ENCODE measurements at regions not wholly inside any gene's neighbourhood (a gene's known extent, or its start where the extent isn't known, plus 50 kb on each side); places are given as distances from the start of the nearest gene placed in this dataset.

GRCh38 chr6:40805336-40805735 is 218.2 kb upstream of the LRFN2 start:
- Mint-ChIP-seq H3K27me3 (no peaks in the 10 kb centered on the region), H3K4me3 (no peak overlapping the region), H3K9me3 (no peaks in the 10 kb centered on the region), H3K27ac (no peak overlapping the region), H3K4me1 (peaks cover 0 to 8% (median 0%) of the 10 kb centered on the region in 3 donors), H3K36me3 (no peaks in the 10 kb centered on the region)
- ChIA-PET CTCF (no interaction called here), POLR2A (no interaction called here)
- DNase-seq (no peak), ATAC-seq (replicated peaks in 1 of 4) (no peak)
- 82% methylated on average over 2 of the region's 4 CpGs for WGBS (ENCODE audit: insufficient coverage)
- Histone ChIP-seq H3K27me3 (replicated peaks in 1 of 2; ENCODE audit: control insufficient read depth in 2 of 2, extremely low read depth in 1 of 2, insufficient read depth in 2 of 2, low read length in 1 of 2) (peaks cover 0 to 4% of the 10 kb centered on the region in 2 experiments), H3K4me1 (ENCODE audit: control insufficient read depth in 1 of 2, extremely low read depth in 1 of 2, insufficient read depth in 2 of 2, low read length in 2 of 2) (no peaks in the 10 kb centered on the region), H3K27ac (ENCODE audit: low read length) (no peak overlapping the region), H3K4me3 (ENCODE audit: control insufficient read depth in 1 of 2, extremely low read depth in 1 of 2, low read length in 1 of 2) (no peak overlapping the region), H3K9me3 (no peaks in the 10 kb centered on the region), H3K36me3 (ENCODE audit: control insufficient read depth in 2 of 2, extremely low read depth in 1 of 2, insufficient read depth in 1 of 2, low read length in 1 of 2) (no peaks in the 10 kb centered on the region)

- WGBS (ENCODE audit: insufficient coverage), result 98% methylated on average over 4 of the region's 4 CpGs
- Mint-ChIP-seq H3K27ac (no peak overlapping the region), H3K4me3 (no peak overlapping the region), H3K27me3 (no peaks in the 10 kb centered on the region), H3K36me3 (no peaks in the 10 kb centered on the region), H3K9me3 (no peaks in the 10 kb centered on the region), H3K4me1 (peaks cover 0 to 8% (median 0%) of the 10 kb centered on the region in 3 donors)
- no peak for DNase-seq
- ChIA-PET CTCF (no interaction called here), POLR2A (no interaction called here)
- Histone ChIP-seq H3K27me3 (replicated peaks in 1 of 2; ENCODE audit: control insufficient read depth in 2 of 2, extremely low read depth in 1 of 2, insufficient read depth in 2 of 2, low read length in 1 of 2) (peaks cover 0 to 4% of the 10 kb centered on the region in 2 experiments), H3K9me3 (no peaks in the 10 kb centered on the region), H3K27ac (ENCODE audit: low read length) (no peak overlapping the region), H3K4me1 (ENCODE audit: control insufficient read depth in 1 of 2, extremely low read depth in 1 of 2, insufficient read depth in 2 of 2, low read length in 2 of 2) (no peaks in the 10 kb centered on the region), H3K4me3 (ENCODE audit: control insufficient read depth in 1 of 2, extremely low read depth in 1 of 2, low read length in 1 of 2) (no peak overlapping the region), H3K36me3 (ENCODE audit: control insufficient read depth in 2 of 2, extremely low read depth in 1 of 2, insufficient read depth in 1 of 2, low read length in 1 of 2) (no peaks in the 10 kb centered on the region)
- ATAC-seq (replicated peaks in 1 of 4), result no peak
These were observed 217.7 kb upstream of the LRFN2 start for GRCh38 chr6:40804905-40805304.

GRCh38 chr6:40803897-40804702 is 216.9 kb upstream of the LRFN2 start:
- no peaks in the 10 kb centered on the region for H3K36me3 Mint-ChIP-seq
- Histone ChIP-seq H3K9me3 (no peaks in the 10 kb centered on the region), H3K36me3 (ENCODE audit: control insufficient read depth in 2 of 2, extremely low read depth in 1 of 2, insufficient read depth in 1 of 2, low read length in 1 of 2) (no peaks in the 10 kb centered on the region), H3K4me1 (ENCODE audit: control insufficient read depth in 1 of 2, extremely low read depth in 1 of 2, insufficient read depth in 2 of 2, low read length in 2 of 2) (no peaks in the 10 kb centered on the region), H3K4me3 (ENCODE audit: control insufficient read depth in 1 of 2, extremely low read depth in 1 of 2, low read length in 1 of 2) (no peak overlapping the region), H3K27ac (ENCODE audit: low read length) (no peak overlapping the region), H3K27me3 (replicated peaks in 1 of 2; ENCODE audit: control insufficient read depth in 2 of 2, extremely low read depth in 1 of 2, insufficient read depth in 2 of 2, low read length in 1 of 2) (peaks cover 0 to 4% of the 10 kb centered on the region in 2 experiments)
- H3K4me1 Mint-ChIP-seq, result peaks cover 0 to 8% (median 0%) of the 10 kb centered on the region in 3 donors
- peaks cover 0 to 1% of the 10 kb centered on the region in 2 donors for H3K27me3 Mint-ChIP-seq
- H3K9me3 Mint-ChIP-seq, result no peaks in the 10 kb centered on the region
- H3K4me3 Mint-ChIP-seq, result no peak overlapping the region
- 83% methylated on average over 1 of the region's 1 CpG for WGBS (ENCODE audit: insufficient coverage)
- CTCF ChIA-PET, result no interaction called here
- ATAC-seq (replicated peaks in 1 of 4) (no peak), DNase-seq (no peak)
- no peak overlapping the region for H3K27ac Mint-ChIP-seq
- POLR2A ChIA-PET, result interaction anchor here in 1 of 2 donors (0.6 kb wide), 1 partner anchor 1540 kb away, joined by 3 read pairs; no protein-coding TSS in a partner anchor

- Histone ChIP-seq H3K27ac (ENCODE audit: low read length) (no peak overlapping the region), H3K36me3 (ENCODE audit: control insufficient read depth in 2 of 2, extremely low read depth in 1 of 2, insufficient read depth in 1 of 2, low read length in 1 of 2) (no peaks in the 10 kb centered on the region), H3K9me3 (no peaks in the 10 kb centered on the region), H3K27me3 (replicated peaks in 1 of 2; ENCODE audit: control insufficient read depth in 2 of 2, extremely low read depth in 1 of 2, insufficient read depth in 2 of 2, low read length in 1 of 2) (peaks cover 0 to 6% of the 10 kb centered on the region in 2 experiments), H3K4me3 (ENCODE audit: control insufficient read depth in 1 of 2, extremely low read depth in 1 of 2, low read length in 1 of 2) (no peak overlapping the region), H3K4me1 (ENCODE audit: control insufficient read depth in 1 of 2, extremely low read depth in 1 of 2, insufficient read depth in 2 of 2, low read length in 2 of 2) (no peaks in the 10 kb centered on the region)
- 83% methylated on average over 2 of the region's 5 CpGs for WGBS (ENCODE audit: insufficient coverage)
- ChIA-PET POLR2A (no interaction called here), CTCF (no interaction called here)
- H3K27me3 Mint-ChIP-seq, result peaks cover 4 to 6% of the 10 kb centered on the region in 2 donors
- ATAC-seq (replicated peaks in 1 of 4) (no peak), DNase-seq (no peak)
- no peak overlapping the region for H3K27ac Mint-ChIP-seq
- no peaks in the 10 kb centered on the region for H3K36me3 Mint-ChIP-seq
- H3K4me1 Mint-ChIP-seq, result peaks cover 0 to 8% (median 0%) of the 10 kb centered on the region in 3 donors
- H3K9me3 Mint-ChIP-seq, result no peaks in the 10 kb centered on the region
- H3K4me3 Mint-ChIP-seq, result no peak overlapping the region
These were observed 215.3 kb upstream of the LRFN2 start for GRCh38 chr6:40802481-40802880.

- ChIA-PET POLR2A (no interaction called here), CTCF (no interaction called here)
- H3K9me3 Mint-ChIP-seq, result no peaks in the 10 kb centered on the region
- peaks cover 0 to 8% (median 0%) of the 10 kb centered on the region in 3 donors for H3K4me1 Mint-ChIP-seq
- DNase-seq (no peak), ATAC-seq (replicated peaks in 1 of 4) (no peak)
- Histone ChIP-seq H3K9me3 (no peaks in the 10 kb centered on the region), H3K36me3 (ENCODE audit: control insufficient read depth in 2 of 2, extremely low read depth in 1 of 2, insufficient read depth in 1 of 2, low read length in 1 of 2) (no peaks in the 10 kb centered on the region), H3K27me3 (replicated peaks in 1 of 2; ENCODE audit: control insufficient read depth in 2 of 2, extremely low read depth in 1 of 2, insufficient read depth in 2 of 2, low read length in 1 of 2) (peaks cover 0 to 16% of the 10 kb centered on the region in 2 experiments), H3K4me3 (ENCODE audit: control insufficient read depth in 1 of 2, extremely low read depth in 1 of 2, low read length in 1 of 2) (no peak overlapping the region), H3K4me1 (ENCODE audit: control insufficient read depth in 1 of 2, extremely low read depth in 1 of 2, insufficient read depth in 2 of 2, low read length in 2 of 2) (no peaks in the 10 kb centered on the region), H3K27ac (ENCODE audit: low read length) (no peak overlapping the region)
- 71% methylated on average over 6 of the region's 8 CpGs for WGBS (ENCODE audit: insufficient coverage)
- no peak overlapping the region for H3K27ac Mint-ChIP-seq
- no peak overlapping the region for H3K4me3 Mint-ChIP-seq
- H3K36me3 Mint-ChIP-seq, result no peaks in the 10 kb centered on the region
- peaks cover 4 to 6% of the 10 kb centered on the region in 2 donors for H3K27me3 Mint-ChIP-seq
These were observed 212.4 kb upstream of the LRFN2 start for GRCh38 chr6:40799296-40800140.

GRCh38 chr6:40798069-40798770 is 211.1 kb upstream of the LRFN2 start:
- Mint-ChIP-seq H3K4me3 (no peak overlapping the region), H3K27me3 (peaks cover 4 to 6% of the 10 kb centered on the region in 2 donors), H3K27ac (no peak overlapping the region), H3K36me3 (no peaks in the 10 kb centered on the region), H3K4me1 (peaks cover 0 to 8% (median 0%) of the 10 kb centered on the region in 3 donors), H3K9me3 (no peaks in the 10 kb centered on the region)
- Histone ChIP-seq H3K27me3 (replicated peaks in 1 of 2; ENCODE audit: control insufficient read depth in 2 of 2, extremely low read depth in 1 of 2, insufficient read depth in 2 of 2, low read length in 1 of 2) (peaks cover 2 to 16% of the 10 kb centered on the region in 2 experiments), H3K9me3 (no peaks in the 10 kb centered on the region), H3K4me1 (ENCODE audit: control insufficient read depth in 1 of 2, extremely low read depth in 1 of 2, insufficient read depth in 2 of 2, low read length in 2 of 2) (no peaks in the 10 kb centered on the region), H3K27ac (ENCODE audit: low read length) (no peak overlapping the region), H3K4me3 (ENCODE audit: control insufficient read depth in 1 of 2, extremely low read depth in 1 of 2, low read length in 1 of 2) (no peak overlapping the region), H3K36me3 (ENCODE audit: control insufficient read depth in 2 of 2, extremely low read depth in 1 of 2, insufficient read depth in 1 of 2, low read length in 1 of 2) (no peaks in the 10 kb centered on the region)
- POLR2A ChIA-PET, result no interaction called here
- CTCF ChIA-PET, result no interaction called here
- ATAC-seq (replicated peaks in 1 of 4) (no peak), DNase-seq (no peak)
- WGBS (ENCODE audit: insufficient coverage), result 65% methylated on average over 6 of the region's 7 CpGs
